Progenitor cell of endocrine pancreas (in vitro differentiated cells): ENCODE measurements at regions not wholly inside any gene's neighbourhood (a gene's known extent, or its start where the extent isn't known, plus 50 kb on each side); places are given as distances from the start of the nearest gene placed in this dataset.

Experiments used
- DNase-seq: peaks from one replicate; pipeline ENCODE4 v3.0.0; 2021; ENCODE audit warnings: low spot score; ENCODE audit not compliant: unreplicated experiment
- H3K27ac Mint-ChIP-seq: 2 replicates; pipeline ENCODE4 v1.8.0; 2021; ENCODE audit warnings: mild to moderate bottlenecking, moderate library complexity, mixed read lengths
- H3K27me3 Mint-ChIP-seq: 2 replicates; pipeline ENCODE4 v1.8.0; 2021; ENCODE audit warnings: mixed read lengths
- H3K36me3 Mint-ChIP-seq: 2 replicates; pipeline ENCODE4 v1.8.0; 2022; ENCODE audit warnings: mixed read lengths; ENCODE audit not compliant: insufficient read depth
- H3K4me1 Mint-ChIP-seq: 2 replicates; pipeline ENCODE4 v1.8.0; 2021; ENCODE audit warnings: low read depth, mixed read lengths
- H3K4me3 Mint-ChIP-seq: 2 replicates; pipeline ENCODE4 v1.8.0; 2021; ENCODE audit warnings: low read depth, mild to moderate bottlenecking, moderate library complexity, mixed read lengths
- H3K9me3 Mint-ChIP-seq: 2 replicates; pipeline ENCODE4 v1.8.0; 2021; ENCODE audit warnings: low read depth, mixed read lengths
- TF ChIP-seq, protein P1 (sequence below): fragments of 200-600 bp; sonication (generic); IDR thresholded peaks from one replicate; pipeline ENCODE4 v1.5.0; 2021; ENCODE audit warnings: antibody characterized with exemption, mild to moderate bottlenecking; ENCODE audit not compliant: unreplicated experiment

DNA sequence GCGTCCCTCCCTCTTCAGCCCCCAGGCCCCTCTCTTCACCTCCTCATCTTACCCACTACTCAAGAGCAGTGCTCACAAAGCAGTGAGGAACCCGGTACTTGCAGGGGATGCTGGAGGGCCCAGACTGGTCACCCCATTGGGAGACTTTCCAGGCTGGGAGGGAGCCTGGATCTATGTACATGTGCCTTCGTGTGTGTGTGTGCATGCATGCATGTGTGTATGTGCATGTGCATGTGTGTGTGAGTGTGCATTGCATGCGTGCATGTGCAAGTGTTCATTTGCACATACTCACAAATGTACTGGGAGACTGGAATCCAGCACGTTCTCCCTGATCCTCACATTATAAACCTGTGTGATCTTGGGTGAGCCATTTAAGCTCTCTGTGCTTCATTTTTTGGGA, 696.0 kb upstream of the EEF2KMT start:
- Mint-ChIP-seq H3K4me1 (peaks cover 5% of the 10 kb centered on the region), H3K27me3 (no peaks in the 10 kb centered on the region), H3K4me3 (no peak overlapping the region), H3K36me3 (no peaks in the 10 kb centered on the region), H3K9me3 (peaks cover 4% of the 10 kb centered on the region), H3K27ac (no peak overlapping the region)
- DNase-seq = no peak
- TF ChIP-seq, protein P1, sequence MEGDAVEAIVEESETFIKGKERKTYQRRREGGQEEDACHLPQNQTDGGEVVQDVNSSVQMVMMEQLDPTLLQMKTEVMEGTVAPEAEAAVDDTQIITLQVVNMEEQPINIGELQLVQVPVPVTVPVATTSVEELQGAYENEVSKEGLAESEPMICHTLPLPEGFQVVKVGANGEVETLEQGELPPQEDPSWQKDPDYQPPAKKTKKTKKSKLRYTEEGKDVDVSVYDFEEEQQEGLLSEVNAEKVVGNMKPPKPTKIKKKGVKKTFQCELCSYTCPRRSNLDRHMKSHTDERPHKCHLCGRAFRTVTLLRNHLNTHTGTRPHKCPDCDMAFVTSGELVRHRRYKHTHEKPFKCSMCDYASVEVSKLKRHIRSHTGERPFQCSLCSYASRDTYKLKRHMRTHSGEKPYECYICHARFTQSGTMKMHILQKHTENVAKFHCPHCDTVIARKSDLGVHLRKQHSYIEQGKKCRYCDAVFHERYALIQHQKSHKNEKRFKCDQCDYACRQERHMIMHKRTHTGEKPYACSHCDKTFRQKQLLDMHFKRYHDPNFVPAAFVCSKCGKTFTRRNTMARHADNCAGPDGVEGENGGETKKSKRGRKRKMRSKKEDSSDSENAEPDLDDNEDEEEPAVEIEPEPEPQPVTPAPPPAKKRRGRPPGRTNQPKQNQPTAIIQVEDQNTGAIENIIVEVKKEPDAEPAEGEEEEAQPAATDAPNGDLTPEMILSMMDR = no peak

DNA sequence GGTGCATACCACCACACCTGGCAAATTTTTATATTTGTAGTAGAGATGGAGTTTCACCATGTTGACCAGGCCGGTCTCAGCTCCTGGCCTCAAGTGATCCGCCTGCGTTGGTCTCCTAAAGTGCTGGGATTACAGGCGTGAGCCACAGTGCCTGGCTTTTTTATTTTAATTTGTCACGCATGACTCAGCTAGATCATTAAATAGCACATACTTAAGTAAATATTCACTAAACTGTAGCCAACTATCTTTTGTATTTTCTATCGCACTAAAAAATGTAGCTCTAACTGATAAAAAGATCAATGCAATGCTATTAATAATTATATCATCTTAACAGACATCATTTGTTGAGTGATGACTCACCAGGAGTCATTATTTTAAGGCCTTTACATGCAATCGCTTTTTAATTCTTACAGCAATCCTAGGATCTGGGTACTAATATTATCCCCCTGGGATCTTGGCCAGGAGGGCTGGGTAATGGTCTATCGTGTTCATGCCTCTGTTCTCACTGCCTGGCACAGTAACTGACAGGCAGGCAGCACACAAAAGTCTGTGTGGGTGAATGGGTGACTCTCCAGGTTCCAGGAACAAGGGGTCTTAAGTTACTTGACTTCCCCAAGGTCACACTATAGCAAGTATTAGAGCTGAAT, 693.5 kb upstream of the EEF2KMT start:
- no peak overlapping the region for H3K4me3 Mint-ChIP-seq
- peaks cover 5% of the 10 kb centered on the region for H3K4me1 Mint-ChIP-seq
- TF ChIP-seq, protein P1 = no peak
- H3K36me3 Mint-ChIP-seq = no peaks in the 10 kb centered on the region
- DNase-seq = no peak
- H3K27me3 Mint-ChIP-seq = peaks cover 5% of the 10 kb centered on the region
- peaks cover 4% of the 10 kb centered on the region for H3K9me3 Mint-ChIP-seq
- H3K27ac Mint-ChIP-seq = no peak overlapping the region

DNA sequence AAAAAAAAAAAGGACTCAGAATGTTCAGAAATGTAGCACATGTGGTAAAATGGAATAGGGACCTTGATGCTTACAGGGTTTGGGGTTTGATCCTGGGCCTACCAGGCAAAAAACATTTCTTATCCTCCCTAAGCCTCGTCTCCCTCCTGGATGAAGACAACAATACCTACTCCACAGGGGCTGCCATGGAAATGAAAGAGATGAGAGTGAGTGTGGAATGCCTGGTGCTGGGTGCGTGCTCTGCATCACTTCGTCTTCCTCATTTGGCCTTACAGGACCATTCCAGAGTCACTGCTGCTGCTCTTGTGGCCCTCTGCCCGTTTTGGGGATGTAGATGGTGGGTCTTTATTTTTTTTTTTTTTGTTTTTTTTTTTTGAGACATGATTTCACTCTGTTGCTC, 692.9 kb upstream of the EEF2KMT start:
- TF ChIP-seq, protein P1 = no peak
- Mint-ChIP-seq H3K4me1 (peaks cover 3% of the 10 kb centered on the region), H3K9me3 (peaks cover 2% of the 10 kb centered on the region), H3K27me3 (peaks cover 8% of the 10 kb centered on the region), H3K36me3 (no peaks in the 10 kb centered on the region), H3K4me3 (no peak overlapping the region), H3K27ac (no peak overlapping the region)
- DNase-seq = no peak

DNA sequence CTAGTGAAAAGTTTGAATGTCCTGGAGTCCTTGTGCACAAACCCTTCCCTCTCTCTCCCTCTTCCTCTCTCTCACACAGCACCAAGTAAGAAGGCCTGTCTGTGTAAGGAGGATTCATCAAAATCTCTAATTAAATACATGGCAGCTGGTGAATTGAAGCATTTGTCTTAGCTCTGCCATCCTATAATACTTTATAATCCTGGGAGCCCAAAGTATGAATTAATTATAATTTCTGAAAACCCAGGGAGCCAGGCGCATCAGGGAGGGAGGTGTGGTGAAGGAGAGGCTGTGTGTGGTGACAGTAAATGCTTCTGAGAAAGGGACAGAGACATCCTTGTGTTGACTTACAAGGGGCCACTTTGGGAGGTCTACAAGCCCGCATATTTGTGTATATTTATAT, 691.4 kb upstream of the EEF2KMT start:
- peaks cover 8% of the 10 kb centered on the region for H3K27me3 Mint-ChIP-seq
- no peak overlapping the region for H3K4me3 Mint-ChIP-seq
- DNase-seq = no peak
- no peak overlapping the region for H3K27ac Mint-ChIP-seq
- TF ChIP-seq, protein P1 = no peak
- no peaks in the 10 kb centered on the region for H3K36me3 Mint-ChIP-seq
- H3K9me3 Mint-ChIP-seq = no peaks in the 10 kb centered on the region
- peaks cover 2% of the 10 kb centered on the region for H3K4me1 Mint-ChIP-seq

DNA sequence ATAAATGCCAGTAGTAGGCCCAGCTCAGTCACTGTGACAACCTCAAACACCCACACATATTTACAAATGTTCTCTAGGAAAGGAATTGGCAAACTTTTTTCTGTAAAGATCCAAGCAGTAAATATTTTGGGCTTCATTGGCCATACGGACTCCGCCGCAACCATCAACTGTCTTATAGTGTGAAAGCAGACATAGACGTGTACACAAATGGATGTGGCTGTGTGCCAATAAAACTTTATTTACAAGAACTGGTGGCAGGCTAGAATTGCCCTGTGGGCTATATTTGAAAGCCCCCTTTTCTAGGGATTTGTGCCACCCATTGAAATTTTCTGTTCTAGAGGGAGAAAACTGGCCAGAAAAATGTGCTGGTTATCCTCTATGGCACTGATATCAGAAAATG, 683.8 kb upstream of the EEF2KMT start:
- Mint-ChIP-seq H3K9me3 (no peaks in the 10 kb centered on the region), H3K36me3 (no peaks in the 10 kb centered on the region), H3K4me3 (no peak overlapping the region), H3K4me1 (no peaks in the 10 kb centered on the region), H3K27ac (no peak overlapping the region), H3K27me3 (peaks cover 3% of the 10 kb centered on the region)
- TF ChIP-seq, protein P1 = no peak
- DNase-seq = no peak
